Neural progenitor cell (in vitro differentiated cells): ENCODE measurements at regions not wholly inside any gene's neighbourhood (a gene's known extent, or its start where the extent isn't known, plus 50 kb on each side); places are given as distances from the start of the nearest gene placed in this dataset.

Experiments
- EZH2 ChIP-seq: fragments of 200-600 bp; sonication (generic); IDR thresholded peaks from 2 replicates; pipeline ENCODE4 v1.6.1; 2017; ENCODE audit warnings: antibody characterized with exemption, mild to moderate bottlenecking, moderate library complexity
- EZH2phosphoT487 ChIP-seq: fragments of 200-600 bp; sonication (generic); IDR thresholded peaks from 2 replicates; pipeline ENCODE4 v1.6.1; 2017; ENCODE audit warnings: antibody characterized with exemption
- TF ChIP-seq, protein P1 (sequence below): fragments of 200-600 bp; sonication (generic); IDR thresholded peaks from 2 replicates; pipeline ENCODE4 v1.5.1; 2017; ENCODE audit warnings: antibody characterized with exemption, mild to moderate bottlenecking

GRCh38 chr1:163565166-163565565, 243.4 kb downstream of the NUF2 start:
- TF ChIP-seq, protein P1, sequence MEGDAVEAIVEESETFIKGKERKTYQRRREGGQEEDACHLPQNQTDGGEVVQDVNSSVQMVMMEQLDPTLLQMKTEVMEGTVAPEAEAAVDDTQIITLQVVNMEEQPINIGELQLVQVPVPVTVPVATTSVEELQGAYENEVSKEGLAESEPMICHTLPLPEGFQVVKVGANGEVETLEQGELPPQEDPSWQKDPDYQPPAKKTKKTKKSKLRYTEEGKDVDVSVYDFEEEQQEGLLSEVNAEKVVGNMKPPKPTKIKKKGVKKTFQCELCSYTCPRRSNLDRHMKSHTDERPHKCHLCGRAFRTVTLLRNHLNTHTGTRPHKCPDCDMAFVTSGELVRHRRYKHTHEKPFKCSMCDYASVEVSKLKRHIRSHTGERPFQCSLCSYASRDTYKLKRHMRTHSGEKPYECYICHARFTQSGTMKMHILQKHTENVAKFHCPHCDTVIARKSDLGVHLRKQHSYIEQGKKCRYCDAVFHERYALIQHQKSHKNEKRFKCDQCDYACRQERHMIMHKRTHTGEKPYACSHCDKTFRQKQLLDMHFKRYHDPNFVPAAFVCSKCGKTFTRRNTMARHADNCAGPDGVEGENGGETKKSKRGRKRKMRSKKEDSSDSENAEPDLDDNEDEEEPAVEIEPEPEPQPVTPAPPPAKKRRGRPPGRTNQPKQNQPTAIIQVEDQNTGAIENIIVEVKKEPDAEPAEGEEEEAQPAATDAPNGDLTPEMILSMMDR: no peak
- TF ChIP-seq EZH2 (no peak), EZH2phosphoT487 (no peak)
